ENCODE measurements at regions not wholly inside any gene's neighbourhood (a gene's known extent, or its start where the extent isn't known, plus 50 kb on each side); places are given as distances from the start of the nearest gene placed in this dataset.
"Not testable (repeated sequence)": the region's sequence is repeated elsewhere in the genome, so short reads cannot be mapped to it uniquely, and the experiment has no call there.

DNA sequence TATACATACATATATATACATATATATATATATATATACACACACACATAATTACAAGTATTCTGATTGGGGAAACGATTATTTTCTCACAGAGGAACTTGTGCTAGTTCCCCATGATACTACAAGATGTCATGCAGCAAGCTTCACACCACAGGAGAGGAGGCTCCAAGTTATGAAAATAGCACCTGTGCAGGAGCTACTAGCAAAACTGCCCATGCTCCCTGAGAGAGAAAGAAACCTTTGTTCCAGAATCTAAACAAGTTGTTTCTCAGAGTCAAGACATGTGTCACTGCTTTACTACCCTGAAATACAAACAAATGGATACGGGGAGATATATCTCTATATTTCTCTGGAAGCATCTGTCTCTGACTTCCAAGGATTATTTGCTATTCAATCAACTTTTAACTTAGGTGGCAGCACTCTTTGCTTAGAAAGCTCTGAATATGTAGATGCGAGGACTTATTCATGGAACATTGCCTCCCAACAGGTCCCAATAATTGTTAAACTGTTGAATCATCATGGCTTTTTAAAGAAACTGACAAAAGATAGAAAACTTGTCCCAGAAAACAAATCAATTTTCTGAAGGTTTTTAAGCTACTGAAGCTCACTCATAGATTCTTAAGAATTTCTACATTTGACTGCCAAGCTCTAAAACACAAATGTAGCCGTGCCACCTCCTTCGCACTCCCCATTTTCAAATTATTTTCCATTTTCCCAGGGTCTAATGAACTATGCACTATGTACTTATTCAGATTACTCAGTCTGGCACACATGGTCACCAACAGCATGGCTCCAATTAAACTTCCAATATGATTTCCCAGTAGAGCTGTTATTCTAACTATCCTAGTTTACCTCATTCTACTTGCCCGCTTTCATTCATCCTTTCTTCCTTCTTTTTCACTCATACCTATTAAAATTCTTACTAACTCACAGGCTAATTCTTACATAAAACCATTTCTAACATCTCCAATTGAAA, 929.1 kb downstream of the LTN1 start:
- Histone ChIP-seq H3K27ac (no peak overlapping the region), H3K4me1 (no peaks in the 10 kb centered on the region), H3K4me3 (no peak overlapping the region), H3K36me3 (no peaks in the 10 kb centered on the region), H3K27me3 (no peaks in the 10 kb centered on the region), H3K9me3 (no peaks in the 10 kb centered on the region)
- intact Hi-C loops (cut with DNase I), result no loop called here
- TF ChIP-seq, protein P1, sequence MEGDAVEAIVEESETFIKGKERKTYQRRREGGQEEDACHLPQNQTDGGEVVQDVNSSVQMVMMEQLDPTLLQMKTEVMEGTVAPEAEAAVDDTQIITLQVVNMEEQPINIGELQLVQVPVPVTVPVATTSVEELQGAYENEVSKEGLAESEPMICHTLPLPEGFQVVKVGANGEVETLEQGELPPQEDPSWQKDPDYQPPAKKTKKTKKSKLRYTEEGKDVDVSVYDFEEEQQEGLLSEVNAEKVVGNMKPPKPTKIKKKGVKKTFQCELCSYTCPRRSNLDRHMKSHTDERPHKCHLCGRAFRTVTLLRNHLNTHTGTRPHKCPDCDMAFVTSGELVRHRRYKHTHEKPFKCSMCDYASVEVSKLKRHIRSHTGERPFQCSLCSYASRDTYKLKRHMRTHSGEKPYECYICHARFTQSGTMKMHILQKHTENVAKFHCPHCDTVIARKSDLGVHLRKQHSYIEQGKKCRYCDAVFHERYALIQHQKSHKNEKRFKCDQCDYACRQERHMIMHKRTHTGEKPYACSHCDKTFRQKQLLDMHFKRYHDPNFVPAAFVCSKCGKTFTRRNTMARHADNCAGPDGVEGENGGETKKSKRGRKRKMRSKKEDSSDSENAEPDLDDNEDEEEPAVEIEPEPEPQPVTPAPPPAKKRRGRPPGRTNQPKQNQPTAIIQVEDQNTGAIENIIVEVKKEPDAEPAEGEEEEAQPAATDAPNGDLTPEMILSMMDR (IDR thresholded peaks at IDR 0.05), result no peak
- TF ChIP-seq POLR2AphosphoS5 (IDR thresholded peaks at IDR 0.05; ENCODE audit: insufficient read depth in 1 of 2, low read depth in 1 of 2) (no peak), POLR2A (IDR thresholded peaks at IDR 0.05) (no peak)
- no peak for DNase-seq (ENCODE audit: extremely low spot score in 2 of 2)

DNA sequence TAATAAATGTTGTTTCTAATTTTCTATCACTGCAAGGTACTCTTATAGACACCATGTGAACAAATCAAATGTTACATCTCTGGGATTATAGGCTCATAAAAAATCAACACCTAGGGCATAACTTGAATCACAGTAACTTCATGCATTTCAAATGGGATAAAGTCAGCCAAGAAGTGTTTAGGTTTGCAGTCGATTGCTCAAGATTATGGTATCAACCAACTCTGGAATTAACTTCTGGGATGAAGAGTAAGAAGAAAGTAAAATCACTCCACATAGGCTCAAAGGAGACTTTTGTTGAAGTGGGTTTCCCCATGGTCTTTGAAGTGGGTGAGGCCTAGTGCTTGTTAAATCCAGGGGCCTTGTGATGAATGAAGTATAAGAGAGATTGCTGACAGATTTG, 939.7 kb downstream of the LTN1 start:
- intact Hi-C loops (cut with DNase I); H3K36me3 ChIP-seq; DNase-seq (ENCODE audit: extremely low spot score in 2 of 2); H3K9me3 ChIP-seq; H3K4me3 ChIP-seq; H3K4me1 ChIP-seq; H3K27me3 ChIP-seq; H3K27ac ChIP-seq: not testable (repeated sequence)

DNA sequence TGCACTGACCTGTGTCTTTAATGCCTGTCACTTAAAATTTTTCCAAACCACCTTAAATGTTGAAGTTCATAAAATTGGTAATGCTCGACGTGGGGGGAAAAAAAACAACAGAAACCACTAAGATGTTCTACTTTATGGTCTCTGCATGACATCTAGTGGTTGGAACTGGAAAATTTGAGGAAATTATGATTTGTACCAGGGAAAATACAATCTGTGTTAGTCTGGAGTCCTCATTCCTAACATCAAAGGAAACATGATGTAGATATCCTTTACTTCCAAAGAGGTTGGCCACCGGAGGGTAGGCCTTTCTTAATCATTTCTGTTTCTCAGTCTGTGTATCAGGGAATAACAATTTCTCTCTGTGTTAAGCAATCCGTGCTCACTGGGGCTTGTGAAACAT, 941.0 kb downstream of the LTN1 start:
- H3K4me1 ChIP-seq; H3K36me3 ChIP-seq; intact Hi-C loops (cut with DNase I); H3K27ac ChIP-seq; DNase-seq (ENCODE audit: extremely low spot score in 2 of 2); H3K4me3 ChIP-seq; H3K9me3 ChIP-seq; H3K27me3 ChIP-seq: not testable (repeated sequence)
- peak in 1 of 2 donors; percentile 23 for TF ChIP-seq POLR2AphosphoS5 (IDR thresholded peaks at IDR 0.05; ENCODE audit: insufficient read depth in 1 of 2, low read depth in 1 of 2)
- TF ChIP-seq, protein P1 (IDR thresholded peaks at IDR 0.05), result peak; percentile 34 to 71 (median 54)

DNA sequence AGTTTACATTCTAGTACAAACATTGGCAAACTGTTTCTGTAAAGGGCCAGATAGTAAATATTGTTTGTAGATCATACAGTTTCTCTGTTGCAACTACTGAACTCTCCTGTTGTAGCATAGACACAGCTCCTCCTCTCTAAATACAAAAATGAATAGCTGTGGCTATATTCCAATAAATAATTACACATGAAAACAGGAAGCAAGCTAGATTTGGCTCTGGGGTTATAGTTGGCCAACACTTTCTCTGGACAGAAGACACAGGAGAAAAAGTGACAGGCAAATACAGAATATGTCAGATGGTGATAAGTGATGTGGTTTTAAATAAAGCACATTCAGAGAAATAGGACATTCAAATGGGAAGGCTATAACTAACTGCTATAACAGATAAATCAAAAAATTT, 957.0 kb downstream of the LTN1 start:
- DNase-seq (ENCODE audit: extremely low spot score in 2 of 2); H3K27ac ChIP-seq; H3K4me1 ChIP-seq; H3K27me3 ChIP-seq; H3K36me3 ChIP-seq; intact Hi-C loops (cut with DNase I); H3K9me3 ChIP-seq; H3K4me3 ChIP-seq: not testable (repeated sequence)

DNA sequence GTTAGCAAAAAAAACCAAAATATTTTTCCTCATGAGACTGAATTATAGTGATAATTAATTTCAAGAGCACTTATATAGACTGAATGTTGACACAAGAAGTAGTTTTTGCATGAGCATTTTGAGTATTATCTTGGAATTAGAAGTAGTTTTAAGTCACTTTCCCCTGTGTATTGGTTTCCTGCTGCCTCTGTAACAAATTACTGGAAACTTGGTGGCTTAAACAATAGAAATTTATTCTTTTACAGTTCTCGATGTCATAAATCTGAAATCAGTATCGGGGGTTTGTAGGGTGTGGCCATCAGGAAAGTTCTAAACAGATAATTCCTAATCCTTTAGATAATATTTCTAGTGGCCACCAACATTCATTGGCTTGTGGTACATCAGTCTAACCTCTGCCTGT, 957.8 kb downstream of the LTN1 start:
- H3K4me1 ChIP-seq; H3K9me3 ChIP-seq; H3K36me3 ChIP-seq; H3K4me3 ChIP-seq; DNase-seq (ENCODE audit: extremely low spot score in 2 of 2); H3K27ac ChIP-seq; H3K27me3 ChIP-seq; intact Hi-C loops (cut with DNase I): not testable (repeated sequence)

DNA sequence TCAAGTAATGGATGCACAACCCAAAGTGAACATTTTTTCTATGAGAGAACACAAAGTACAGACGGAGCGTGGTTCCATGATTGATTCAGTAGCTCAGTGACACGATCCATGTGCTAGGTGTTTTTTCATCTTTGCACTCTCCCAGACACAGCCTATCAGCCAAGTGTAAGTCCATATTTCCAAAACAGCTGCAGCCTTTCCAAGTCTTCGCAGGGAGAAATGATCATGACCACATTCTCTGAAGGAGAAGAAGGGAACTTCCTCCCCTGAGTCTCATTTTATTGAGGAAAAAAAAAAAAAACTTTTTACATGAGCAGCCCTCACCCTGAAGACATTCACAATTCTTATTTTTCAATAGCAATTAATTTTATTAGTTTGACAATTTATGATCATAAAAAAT, 958.3 kb downstream of the LTN1 start:
- H3K36me3 ChIP-seq; intact Hi-C loops (cut with DNase I); H3K4me1 ChIP-seq; H3K9me3 ChIP-seq; H3K27me3 ChIP-seq; H3K4me3 ChIP-seq; H3K27ac ChIP-seq; DNase-seq (ENCODE audit: extremely low spot score in 2 of 2): not testable (repeated sequence)

DNA sequence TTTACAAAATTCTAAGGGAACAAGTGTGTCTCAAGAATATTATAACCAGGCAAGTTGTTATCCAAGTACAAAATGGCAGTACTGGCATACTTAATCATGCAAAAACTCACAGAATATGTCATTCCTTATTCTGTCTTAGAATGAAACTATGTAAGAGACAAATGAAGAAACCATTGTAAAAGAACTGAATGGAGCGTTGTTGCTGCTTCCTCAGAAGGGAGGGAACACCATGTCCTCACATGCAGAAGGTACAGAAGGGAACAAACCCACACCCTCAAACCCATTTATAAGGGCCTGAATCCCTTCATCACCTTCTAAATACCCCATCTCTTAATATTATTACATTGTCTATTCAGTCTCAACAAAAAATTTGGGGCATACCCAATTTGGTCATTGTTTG, 960.0 kb downstream of the LTN1 start:
- H3K9me3 ChIP-seq; H3K27ac ChIP-seq; H3K36me3 ChIP-seq; H3K4me3 ChIP-seq; H3K27me3 ChIP-seq; intact Hi-C loops (cut with DNase I); DNase-seq (ENCODE audit: extremely low spot score in 2 of 2); H3K4me1 ChIP-seq: not testable (repeated sequence)

DNA sequence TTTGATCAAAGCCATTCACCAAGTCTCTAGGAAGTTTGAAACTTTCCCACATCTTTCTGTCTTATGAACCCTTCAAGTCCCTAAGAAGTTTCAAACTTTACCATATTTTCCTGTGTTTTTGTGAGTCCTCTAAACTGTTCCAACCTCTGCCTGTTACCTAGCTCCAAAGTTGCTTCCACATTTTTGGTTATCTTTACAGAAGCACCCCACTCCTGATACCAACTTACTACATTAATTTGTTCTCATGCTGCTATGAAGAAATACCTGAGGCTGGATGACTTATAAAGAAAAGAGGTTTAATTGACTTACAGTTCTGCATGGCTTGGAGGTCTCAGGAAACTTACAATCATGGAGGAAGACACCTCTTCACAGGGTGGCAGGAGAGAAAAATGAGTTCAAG, 961.6 kb downstream of the LTN1 start:
- H3K9me3 ChIP-seq; DNase-seq (ENCODE audit: extremely low spot score in 2 of 2); H3K4me3 ChIP-seq; H3K36me3 ChIP-seq; H3K4me1 ChIP-seq; intact Hi-C loops (cut with DNase I); H3K27me3 ChIP-seq; H3K27ac ChIP-seq: not testable (repeated sequence)

Data from vagina (tissue), 2 donors.